MCF 10A (cell line): ENCODE measurements at regions not wholly inside any gene's neighbourhood (a gene's known extent, or its start where the extent isn't known, plus 50 kb on each side); places are given as distances from the start of the nearest gene placed in this dataset.

ENCODE experiments used
- BruUV-seq: library from RNA; stranded (reverse); fragments of 400-500 nt; replicated peaks from 2 replicates; lab custom pipeline; 2021; lab: Mats Ljungman, UMichigan
- CTCF ChIA-PET: fragments of 300-600 bp; sonication (Branson Sonifier 250); formaldehyde crosslinking; extraction: SDS; loops from one replicate; lab custom pipeline; 2021; ENCODE audit warnings: antibody characterized with exemption, inconsistent platforms; lab: Yijun Ruan, JAX
- POLR2A ChIA-PET: fragments of 300-600, 350-650 bp; sonication (Branson Sonifier 250); formaldehyde crosslinking; extraction: SDS; loops from one replicate; lab custom pipeline; 2020; ENCODE audit warnings: antibody characterized with exemption, inconsistent platforms; lab: Yijun Ruan, JAX
- DNase-seq: peaks from one replicate; pipeline ENCODE4 v3.0.0-alpha.2; 2018; ENCODE audit not compliant: unreplicated experiment
- H3K27ac Mint-ChIP-seq: one replicate; pipeline ENCODE4 v1.8.0; 2022; ENCODE audit warnings: mild to moderate bottlenecking, low read depth, mixed read lengths; ENCODE audit not compliant: unreplicated experiment
- H3K27me3 Mint-ChIP-seq: one replicate; pipeline ENCODE4 v1.8.0; 2022; ENCODE audit warnings: mixed read lengths; ENCODE audit not compliant: insufficient read depth, unreplicated experiment
- H3K36me3 Mint-ChIP-seq: one replicate; pipeline ENCODE4 v1.8.0; 2022; ENCODE audit warnings: mild to moderate bottlenecking, moderate library complexity, mixed read lengths; ENCODE audit not compliant: insufficient read depth, unreplicated experiment
- H3K4me1 Mint-ChIP-seq: one replicate; pipeline ENCODE4 v1.8.0; 2022; ENCODE audit warnings: mixed read lengths; ENCODE audit not compliant: insufficient read depth, unreplicated experiment
- H3K4me3 Mint-ChIP-seq: one replicate; pipeline ENCODE4 v1.8.0; 2022; ENCODE audit warnings: mild to moderate bottlenecking, moderate library complexity, mixed read lengths; ENCODE audit not compliant: unreplicated experiment
- H3K9me3 Mint-ChIP-seq: one replicate; pipeline ENCODE4 v1.8.0; 2022; ENCODE audit warnings: mixed read lengths; ENCODE audit not compliant: unreplicated experiment
- CTCF ChIP-seq: fragments of 200-600 bp; IDR thresholded peaks from one replicate; pipeline ENCODE4 v1.8.0; 2022; ENCODE audit warnings: antibody characterized with exemption, mild to moderate bottlenecking; ENCODE audit not compliant: unreplicated experiment
- intact Hi-C: fragments of 100-400 bp; cut with micrococcal nuclease; formaldehyde crosslinking; loops from 2 replicates; pipeline ENCODE4 v1.14.1; 2022

GRCh38 chr5:155633338-155633957, 619.9 kb downstream of the KIF4B start:
- Mint-ChIP-seq H3K9me3 (no peaks in the 10 kb centered on the region), H3K27ac (no peak overlapping the region), H3K4me3 (no peak overlapping the region), H3K4me1 (peaks cover 13% of the 10 kb centered on the region), H3K36me3 (no peaks in the 10 kb centered on the region), H3K27me3 (no peaks in the 10 kb centered on the region)
- ChIA-PET POLR2A (interaction anchor here (0.6 kb wide), 1 partner anchor 382 kb away, joined by 3 read pairs; no protein-coding TSS in a partner anchor), CTCF (interaction anchor here (0.5 to 1.8 kb wide), 5 partner anchors 16 to 1509 kb away, joined by 3 to 5 read pairs (median 3); no protein-coding TSS in a partner anchor)
- no TSS peak for BruUV-seq
- intact Hi-C loops, result no loop called here
- TF ChIP-seq CTCF, result no peak
- no peak for DNase-seq

- no peak for TF ChIP-seq CTCF
- intact Hi-C loops, result no loop called here
- Mint-ChIP-seq H3K4me1 (no peaks in the 10 kb centered on the region), H3K36me3 (no peaks in the 10 kb centered on the region), H3K9me3 (no peaks in the 10 kb centered on the region), H3K4me3 (no peak overlapping the region), H3K27me3 (no peaks in the 10 kb centered on the region), H3K27ac (no peak overlapping the region)
- POLR2A ChIA-PET, result no interaction called here
- BruUV-seq, result no TSS peak
- DNase-seq, result no peak
- CTCF ChIA-PET, result interaction anchor here (0.7 kb wide), 1 partner anchor 511 kb away, joined by 3 read pairs; no protein-coding TSS in a partner anchor
Observed at GRCh38 chr5:155649666-155650065, 636.1 kb downstream of the KIF4B start.

GRCh38 chr5:155655569-155655968, 642.0 kb downstream of the KIF4B start:
- no peaks in the 10 kb centered on the region for H3K9me3 Mint-ChIP-seq
- CTCF ChIA-PET, result interaction anchor here (0.6 to 1.6 kb wide), 4 partner anchors 12 to 517 kb away, joined by 3 to 4 read pairs (median 4); no protein-coding TSS in a partner anchor
- intact Hi-C loops, result no loop called here
- POLR2A ChIA-PET, result interaction anchor here (1.6 kb wide), 1 partner anchor 8 kb away, joined by 3 read pairs; no protein-coding TSS in a partner anchor
- no peaks in the 10 kb centered on the region for H3K4me1 Mint-ChIP-seq
- DNase-seq, result no peak
- H3K36me3 Mint-ChIP-seq, result no peaks in the 10 kb centered on the region
- H3K27me3 Mint-ChIP-seq, result no peaks in the 10 kb centered on the region
- H3K4me3 Mint-ChIP-seq, result no peak overlapping the region
- TF ChIP-seq CTCF, result no peak
- no peak overlapping the region for H3K27ac Mint-ChIP-seq
- no TSS peak for BruUV-seq

GRCh38 chr5:155661859-155662258, 648.3 kb downstream of the KIF4B start:
- Mint-ChIP-seq H3K27me3 (no peaks in the 10 kb centered on the region), H3K36me3 (no peaks in the 10 kb centered on the region), H3K9me3 (no peaks in the 10 kb centered on the region), H3K4me3 (no peak overlapping the region), H3K4me1 (no peaks in the 10 kb centered on the region), H3K27ac (no peak overlapping the region)
- ChIA-PET CTCF (interaction anchor here (0.5 to 0.6 kb wide), 2 partner anchors 1020 to 1949 kb away, joined by 3 to 4 read pairs; no protein-coding TSS in a partner anchor), POLR2A (no interaction called here)
- TF ChIP-seq CTCF, result no peak
- no TSS peak for BruUV-seq
- intact Hi-C loops, result no loop called here
- DNase-seq, result no peak
